GM18517 (cell line): ENCODE measurements at regions not wholly inside any gene's neighbourhood (a gene's known extent, or its start where the extent isn't known, plus 50 kb on each side); places are given as distances from the start of the nearest gene placed in this dataset.

ENCODE experiments used
- ATAC-seq: cut with Tn5 transposase; IDR thresholded peaks from one replicate; pipeline ENCODE4 v1.9.1; 2021; ENCODE audit warnings: mild to moderate bottlenecking, moderate library complexity; ENCODE audit not compliant: unreplicated experiment

- ATAC-seq, result no peak
These were observed 102.4 kb downstream of the EFNB2 start for GRCh38 chr13:106433066-106433465.

GRCh38 chr13:106432636-106433035 lies 102.8 kb downstream of the EFNB2 start:
- no peak for ATAC-seq

DNA sequence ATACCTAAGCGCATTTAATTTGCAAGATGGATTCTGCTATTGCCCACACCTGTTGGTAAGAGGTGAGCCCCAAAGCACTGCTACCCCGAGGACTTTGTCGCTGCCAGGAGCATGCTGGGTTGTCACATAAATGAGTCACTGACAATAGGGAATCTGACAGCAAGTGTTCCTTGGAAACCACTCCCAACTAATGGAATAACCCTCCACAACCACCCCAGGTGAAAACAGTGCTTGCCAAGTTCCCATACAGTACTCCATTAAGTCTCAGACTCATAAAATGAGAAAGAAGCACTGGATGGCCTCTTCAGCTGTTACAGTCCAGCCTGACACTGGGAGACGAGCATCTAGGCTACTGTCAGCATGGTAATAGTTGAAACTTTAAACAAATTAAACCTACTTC lies 108.6 kb downstream of the EFNB2 start:
- no peak for ATAC-seq

DNA sequence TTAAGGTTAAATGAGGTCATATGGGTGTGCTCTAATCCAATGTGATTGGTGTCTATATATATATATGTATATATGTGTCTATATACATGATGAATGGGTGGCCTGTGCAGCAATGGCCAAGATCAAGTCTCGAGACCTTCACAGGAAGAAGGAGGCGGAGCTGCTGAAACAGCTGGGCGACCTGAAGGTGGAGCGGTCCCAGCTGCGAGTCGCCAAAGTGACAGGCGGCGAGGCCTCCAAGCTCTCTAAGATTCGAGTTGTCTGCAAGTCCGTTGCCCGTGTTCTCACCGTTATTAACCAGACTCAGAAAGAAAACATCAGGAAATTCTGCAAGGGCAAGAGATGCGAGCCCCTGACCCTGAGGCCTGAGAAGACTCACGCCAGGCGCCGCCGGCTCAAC lies 109.8 kb downstream of the EFNB2 start:
- ATAC-seq, result no peak

DNA sequence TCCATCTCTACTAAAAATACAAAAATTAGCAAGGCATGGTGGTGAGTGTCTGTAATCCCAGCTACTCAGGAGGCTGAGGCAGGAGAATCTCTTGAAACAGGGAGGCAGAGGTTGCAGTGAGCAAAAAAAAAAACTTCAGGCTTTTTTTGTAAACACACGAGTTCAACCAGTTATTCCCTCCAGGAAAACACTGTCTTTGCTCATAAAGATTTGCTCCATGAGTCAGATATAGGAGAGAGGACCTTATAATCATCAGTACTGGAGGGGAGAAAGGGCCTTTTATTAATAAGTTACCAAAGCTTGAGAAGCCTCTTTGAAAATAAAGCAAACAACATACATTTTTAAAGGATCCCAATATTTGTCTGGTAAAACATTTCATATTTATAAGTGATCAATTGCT lies 110.7 kb downstream of the EFNB2 start:
- no peak for ATAC-seq

GRCh38 chr13:106423530-106423929 lies 111.9 kb downstream of the EFNB2 start:
- ATAC-seq, result no peak

DNA sequence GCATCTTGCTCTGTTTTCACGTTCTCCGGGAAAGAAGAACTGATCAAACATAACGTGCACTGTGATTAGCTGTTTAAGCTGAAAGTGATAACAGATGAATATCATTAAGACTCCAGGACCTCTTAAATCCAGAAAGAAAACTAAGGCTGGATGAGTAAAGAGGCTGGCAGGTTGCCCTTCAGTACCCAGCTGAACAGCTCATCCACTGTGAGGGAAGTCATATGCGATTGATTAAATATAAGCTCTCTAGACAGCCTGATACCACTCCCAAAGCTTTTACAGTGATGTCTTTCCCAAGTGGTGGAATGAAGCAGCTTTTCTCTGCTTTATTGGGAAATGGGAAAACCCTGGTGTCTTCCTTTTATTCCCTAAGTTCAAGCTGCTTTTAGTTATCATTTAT lies 116.9 kb downstream of the EFNB2 start:
- ATAC-seq, result no peak

- no peak for ATAC-seq
These were observed 117.9 kb downstream of the EFNB2 start for GRCh38 chr13:106417467-106418110.

DNA sequence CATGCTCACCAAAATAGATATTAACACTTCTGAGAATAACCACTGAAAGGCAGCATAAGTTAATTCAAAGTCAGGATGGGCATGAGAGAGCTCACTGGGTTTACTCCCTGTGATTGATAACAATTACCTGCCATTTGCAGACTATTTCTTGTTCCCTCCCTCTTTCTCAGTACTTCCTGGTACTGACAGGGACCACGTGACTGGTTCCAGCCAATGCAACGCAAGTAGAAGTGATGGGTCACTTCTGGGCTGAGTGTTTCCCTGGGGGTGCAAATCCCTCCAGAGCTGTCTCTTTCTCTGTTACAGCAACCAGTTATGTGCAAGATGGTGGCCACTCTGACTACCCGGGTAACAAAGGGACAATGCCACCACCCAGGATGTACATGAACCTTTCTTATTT lies 118.8 kb downstream of the EFNB2 start:
- no peak for ATAC-seq

GRCh38 chr13:106415971-106416370 lies 119.5 kb downstream of the EFNB2 start:
- ATAC-seq, result no peak

DNA sequence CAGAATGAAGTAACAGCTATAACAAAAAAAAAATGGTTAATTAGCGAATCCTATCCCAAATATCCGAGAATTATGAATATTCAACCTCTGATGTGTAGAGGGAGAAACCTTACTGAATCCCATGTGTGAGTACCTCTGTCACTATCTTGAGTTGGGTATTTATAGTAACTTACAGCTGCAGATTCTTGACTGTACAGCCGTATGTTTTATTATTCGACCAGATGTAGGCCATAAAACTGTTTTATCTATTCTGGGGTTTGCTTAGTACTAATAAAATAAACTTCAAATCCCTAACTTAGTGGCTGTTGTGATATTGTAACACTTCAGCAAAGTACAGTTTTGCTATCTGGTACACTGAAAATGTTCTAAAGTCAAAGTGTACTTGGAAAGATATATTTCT lies 120.0 kb downstream of the EFNB2 start:
- ATAC-seq, result no peak

DNA sequence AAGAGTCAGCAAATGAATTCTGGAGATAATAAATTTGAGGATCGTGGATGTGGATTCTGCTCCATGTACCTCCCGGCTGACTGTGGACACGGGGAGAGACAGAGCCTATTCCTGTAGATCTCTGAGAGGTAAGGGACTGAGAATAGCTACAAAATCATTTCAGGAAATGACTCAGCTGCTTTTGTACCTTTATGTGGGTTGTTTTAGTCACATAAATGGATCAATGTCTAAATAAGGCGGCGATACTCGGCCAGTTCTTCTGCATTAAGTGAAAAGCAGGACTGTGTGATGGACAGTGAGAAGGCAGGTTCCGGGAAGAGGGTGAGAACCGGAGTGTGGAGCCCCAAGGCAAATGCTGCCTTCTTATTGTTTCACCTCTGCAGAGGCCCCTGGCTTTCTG lies 128.1 kb downstream of the EFNB2 start:
- ATAC-seq, result no peak

DNA sequence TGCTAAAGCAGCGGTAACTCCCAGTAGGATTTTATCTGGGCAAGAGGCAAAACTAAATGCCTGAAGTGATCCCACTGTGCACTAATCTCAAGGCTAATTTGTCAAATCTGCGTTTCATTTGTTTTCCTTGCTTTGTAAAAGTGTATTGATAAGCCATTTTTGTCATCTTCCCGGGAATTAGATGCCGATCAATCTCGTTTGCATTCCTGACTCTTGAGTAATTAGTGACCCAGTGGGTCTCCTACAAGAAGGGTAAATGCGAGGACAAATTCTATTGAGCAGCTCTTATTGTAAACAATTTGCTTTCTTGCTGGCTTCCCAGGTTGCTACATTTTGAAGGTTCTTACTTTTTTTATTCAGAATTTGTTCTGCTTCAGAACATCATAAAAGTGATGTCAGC lies 129.7 kb downstream of the EFNB2 start:
- ATAC-seq, result no peak

GRCh38 chr13:106403280-106403679 lies 132.2 kb downstream of the EFNB2 start:
- ATAC-seq, result no peak

DNA sequence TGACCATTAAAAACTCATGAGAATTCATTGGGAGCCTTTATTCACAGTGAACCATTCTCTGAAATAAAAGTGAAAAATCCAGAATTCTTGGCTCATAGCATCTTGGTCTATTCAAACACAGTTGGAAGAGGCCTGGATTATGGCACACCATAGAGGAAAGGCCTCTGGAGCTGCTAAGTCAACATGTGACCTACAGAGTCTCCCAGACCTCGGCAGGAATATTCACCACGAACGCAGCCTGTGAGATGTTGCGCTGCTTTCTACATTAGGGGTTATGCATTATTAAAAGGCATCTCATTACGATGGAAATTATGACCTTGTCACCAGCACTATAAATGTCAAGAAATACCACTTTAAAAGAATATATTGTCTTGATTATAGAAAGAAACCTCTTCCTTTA lies 132.6 kb downstream of the EFNB2 start:
- ATAC-seq, result no peak

DNA sequence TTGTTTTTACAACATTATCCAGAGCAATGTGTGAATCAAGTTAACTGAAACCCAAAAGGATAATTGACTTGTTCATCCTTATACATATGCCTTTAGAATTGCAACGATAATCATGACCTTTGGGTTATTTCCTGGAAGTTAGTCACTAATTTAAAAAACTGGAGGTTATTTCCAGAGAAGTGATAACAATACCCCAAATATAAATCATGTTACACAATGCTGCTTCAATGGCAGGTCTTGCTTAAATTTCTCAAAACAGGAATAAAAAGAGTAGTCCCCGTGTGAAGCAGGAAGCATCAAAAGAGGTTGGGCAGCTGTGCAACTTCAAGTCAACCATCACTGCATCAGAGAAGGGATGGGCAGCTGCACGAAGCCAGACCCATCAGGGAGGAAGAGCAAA lies 134.4 kb downstream of the EFNB2 start:
- ATAC-seq, result no peak

GRCh38 chr13:106400289-106400688 lies 135.2 kb downstream of the EFNB2 start:
- ATAC-seq, result no peak

DNA sequence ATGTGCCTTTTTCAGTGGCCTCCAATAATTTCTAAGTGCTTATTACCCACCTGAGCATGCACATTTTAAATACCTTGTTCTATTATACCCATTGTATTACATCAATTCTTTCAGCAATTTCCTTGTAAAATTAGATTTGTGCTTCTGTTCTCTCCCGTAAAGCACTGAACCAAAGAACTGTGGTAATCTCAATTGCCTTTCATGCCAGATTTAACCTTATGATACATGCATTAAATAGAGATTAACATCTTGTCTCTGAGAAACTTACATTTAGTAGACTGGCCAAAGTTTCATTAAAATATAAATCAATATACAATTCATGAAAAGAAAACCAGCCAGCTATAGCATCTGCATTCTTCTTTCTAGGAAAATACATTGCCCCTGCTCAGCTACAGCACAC lies 137.2 kb downstream of the EFNB2 start:
- no peak for ATAC-seq

DNA sequence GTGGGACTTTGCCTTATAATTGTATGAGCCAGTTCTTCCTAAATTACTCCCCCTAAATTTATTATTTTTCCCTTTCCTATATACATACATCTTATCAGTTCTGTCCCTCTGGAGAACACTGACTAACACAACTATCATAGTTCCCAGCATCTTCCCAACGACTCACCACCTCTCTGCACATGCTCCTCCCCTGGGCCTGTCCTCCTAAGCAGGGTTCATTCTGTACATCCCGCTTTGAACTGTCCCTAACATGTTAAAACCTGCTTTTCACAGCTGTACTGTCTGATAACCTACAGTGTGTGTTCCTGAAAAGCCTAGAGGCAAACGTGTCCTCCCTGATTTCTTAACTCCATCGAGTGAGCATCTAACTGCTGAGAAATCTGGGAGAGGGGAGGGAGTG lies 141.7 kb downstream of the EFNB2 start:
- no peak for ATAC-seq

- ATAC-seq, result no peak
These were observed 143.8 kb downstream of the EFNB2 start for GRCh38 chr13:106391681-106392080.

- no peak for ATAC-seq
These were observed 144.2 kb downstream of the EFNB2 start for GRCh38 chr13:106391271-106391670.

DNA sequence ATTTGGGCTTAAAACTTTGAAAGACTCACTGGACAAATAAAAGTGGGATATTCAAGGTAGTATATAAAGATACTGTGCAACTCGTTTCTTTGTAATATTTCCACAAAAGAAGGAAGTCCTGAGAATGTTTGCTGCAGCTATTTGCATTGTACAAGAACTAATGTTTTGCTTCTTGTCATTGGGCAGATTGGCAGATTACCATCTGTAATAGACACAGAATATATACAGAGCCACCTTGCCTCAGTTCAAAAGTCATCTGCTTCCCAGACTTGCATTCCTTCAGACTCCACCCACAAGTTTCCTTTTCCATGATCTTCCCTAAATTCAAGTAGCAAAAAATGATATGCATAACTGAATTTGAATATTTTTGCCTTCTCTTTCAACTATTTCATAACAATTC lies 145.1 kb downstream of the EFNB2 start:
- ATAC-seq, result no peak

- ATAC-seq, result no peak
These were observed 149.8 kb downstream of the EFNB2 start for GRCh38 chr13:106385654-106386053.

GRCh38 chr13:106384516-106384915 lies 150.9 kb downstream of the EFNB2 start:
- ATAC-seq, result no peak
